ENCODE measurements at regions not wholly inside any gene's neighbourhood (a gene's known extent, or its start where the extent isn't known, plus 50 kb on each side); places are given as distances from the start of the nearest gene placed in this dataset.
A peak's percentile ranks its signal among the peaks of the same experiment; 100 is the strongest.

- FAIRE-seq: no peak
- no peaks in the 10 kb centered on the region for H3K27me3 ChIP-seq (ENCODE audit: control insufficient read depth, insufficient read depth, low read length)
- no peaks in the 10 kb centered on the region for H3K36me3 ChIP-seq (ENCODE audit: control insufficient read depth, insufficient read depth, low read length)
- peak; percentile 53 for DNase-seq (ENCODE audit: low read depth)
- TF ChIP-seq CTCF (IDR thresholded peaks at IDR 0.05; ENCODE audit: insufficient read depth, low read length, severe bottlenecking): no peak
- H3K4me3 ChIP-seq (ENCODE audit: low read depth, low read length): no peak overlapping the region
Observed at GRCh38 chrX:44428989-44429627, 85.6 kb upstream of the EFHC2 start.

- FAIRE-seq (no peak), DNase-seq (ENCODE audit: low read depth) (no peak)
Observed at GRCh38 chrX:44422631-44423030, 79.2 kb upstream of the EFHC2 start.

DNA sequence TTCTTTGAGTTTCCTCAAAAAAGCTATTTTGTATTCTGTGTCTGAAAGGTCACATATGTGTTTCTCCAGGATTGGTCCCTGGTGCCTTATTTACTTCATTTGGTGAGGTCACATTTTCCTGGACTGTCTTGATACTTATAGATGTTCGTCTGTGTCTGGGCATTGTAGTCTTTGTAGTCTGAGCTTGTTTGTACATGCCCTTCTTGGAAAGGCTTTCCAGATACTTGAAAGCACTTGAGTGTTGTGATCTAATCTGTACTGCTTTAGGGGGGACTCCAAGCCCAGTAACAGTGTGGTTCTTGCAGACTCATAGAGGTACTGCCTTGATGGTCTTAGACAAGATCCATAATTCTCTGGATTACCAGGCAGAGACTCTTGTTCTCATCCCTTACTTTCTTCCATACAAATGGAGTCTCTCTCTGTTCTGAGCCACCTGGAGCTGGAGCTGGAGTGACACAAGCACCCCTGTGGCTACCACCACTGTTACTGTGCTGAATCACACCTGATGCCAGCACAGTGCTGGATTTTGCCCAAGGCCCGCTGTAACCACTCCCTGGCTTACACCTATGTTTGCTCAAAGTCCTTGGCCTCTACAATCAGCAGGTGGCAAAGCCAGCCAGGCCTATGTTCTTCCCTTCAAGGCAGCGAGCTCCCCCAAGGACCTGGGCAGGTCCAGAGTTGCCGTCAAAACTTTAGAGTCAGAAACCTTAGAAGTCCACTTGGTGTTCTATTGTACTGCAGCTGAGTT lies 72.3 kb upstream of the EFHC2 start:
- DNase-seq (ENCODE audit: low read depth): peak; percentile 86
- H3K27me3 ChIP-seq (ENCODE audit: control insufficient read depth, insufficient read depth, low read length): no peaks in the 10 kb centered on the region
- no peaks in the 10 kb centered on the region for H3K36me3 ChIP-seq (ENCODE audit: control insufficient read depth, insufficient read depth, low read length)
- FAIRE-seq: no peak
- TF ChIP-seq CTCF (IDR thresholded peaks at IDR 0.05; ENCODE audit: insufficient read depth, low read length, severe bottlenecking): no peak
- H3K4me3 ChIP-seq (ENCODE audit: low read depth, low read length): no peak overlapping the region

More at GRCh38 chrX:44422631-44423030, 79.2 kb upstream of the EFHC2 start:
- no peaks in the 10 kb centered on the region for H3K27me3 ChIP-seq (ENCODE audit: control insufficient read depth, insufficient read depth, low read length)
- no peak overlapping the region for H3K4me3 ChIP-seq (ENCODE audit: low read depth, low read length)
- no peaks in the 10 kb centered on the region for H3K36me3 ChIP-seq (ENCODE audit: control insufficient read depth, insufficient read depth, low read length)
- no peak for TF ChIP-seq CTCF (IDR thresholded peaks at IDR 0.05; ENCODE audit: insufficient read depth, low read length, severe bottlenecking)

- H3K4me3 ChIP-seq (ENCODE audit: low read depth, low read length): no peak overlapping the region
- no peaks in the 10 kb centered on the region for H3K27me3 ChIP-seq (ENCODE audit: control insufficient read depth, insufficient read depth, low read length)
- DNase-seq (ENCODE audit: low read depth) (peak; percentile 25), FAIRE-seq (no peak)
- H3K36me3 ChIP-seq (ENCODE audit: control insufficient read depth, insufficient read depth, low read length): no peaks in the 10 kb centered on the region
- TF ChIP-seq CTCF (IDR thresholded peaks at IDR 0.05; ENCODE audit: insufficient read depth, low read length, severe bottlenecking): no peak
Observed at GRCh38 chrX:44401151-44401550, 57.7 kb upstream of the EFHC2 start.

DNA sequence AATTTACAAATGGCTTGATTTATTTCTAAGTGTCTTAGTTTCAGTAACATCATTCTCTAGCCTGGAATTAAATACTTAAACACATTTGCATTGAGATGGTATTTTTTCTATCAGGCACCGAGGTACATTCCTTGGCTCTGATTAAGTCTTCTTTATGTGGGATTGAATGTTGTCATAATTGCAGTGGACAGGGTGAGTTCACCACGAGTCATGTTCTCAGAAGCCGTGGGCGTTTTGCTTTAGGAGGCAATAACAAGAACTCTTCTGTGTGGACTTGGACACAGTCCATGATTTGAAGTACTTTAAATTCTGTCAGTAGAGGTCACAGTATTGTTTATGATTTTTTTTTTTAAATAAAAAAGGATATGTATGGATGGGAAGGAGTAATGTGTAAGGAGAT lies 57.1 kb upstream of the EFHC2 start:
- TF ChIP-seq CTCF (IDR thresholded peaks at IDR 0.05; ENCODE audit: insufficient read depth, low read length, severe bottlenecking): no peak
- DNase-seq (ENCODE audit: low read depth) (peak; percentile 95), FAIRE-seq (no peak)
- Histone ChIP-seq H3K27me3 (ENCODE audit: control insufficient read depth, insufficient read depth, low read length) (no peaks in the 10 kb centered on the region), H3K4me3 (ENCODE audit: low read depth, low read length) (no peak overlapping the region), H3K36me3 (ENCODE audit: control insufficient read depth, insufficient read depth, low read length) (no peaks in the 10 kb centered on the region)
